ENCODE measurements at regions not wholly inside any gene's neighbourhood (a gene's known extent, or its start where the extent isn't known, plus 50 kb on each side); places are given as distances from the start of the nearest gene placed in this dataset.
A peak's percentile ranks its signal among the peaks of the same experiment; 100 is the strongest.

- no peak for DNase-seq
These were observed 274.5 kb upstream of the NOCT start for GRCh38 chr4:138740816-138741745.

GRCh38 chr4:138736362-138736761 lies 279.2 kb upstream of the NOCT start:
- DNase-seq: no peak

- no peak for DNase-seq
These were observed 280.8 kb upstream of the NOCT start for GRCh38 chr4:138734746-138735145.

GRCh38 chr4:138728566-138728965 lies 287.0 kb upstream of the NOCT start:
- peak; percentile 15 for DNase-seq

GRCh38 chr4:138727731-138728130 lies 287.9 kb upstream of the NOCT start:
- peak; percentile 92 for DNase-seq

GRCh38 chr4:138724530-138724929 lies 291.1 kb upstream of the NOCT start:
- no peak for DNase-seq

GRCh38 chr4:138716559-138717335 lies 298.8 kb upstream of the NOCT start:
- no peak for DNase-seq

GRCh38 chr4:138710297-138710696 lies 305.3 kb upstream of the NOCT start:
- DNase-seq: no peak

GRCh38 chr4:138709859-138710258 lies 305.7 kb upstream of the NOCT start:
- DNase-seq: no peak

- no peak for DNase-seq
These were observed 307.6 kb upstream of the NOCT start for GRCh38 chr4:138707746-138708677.

GRCh38 chr4:138706201-138706600 lies 309.4 kb upstream of the NOCT start:
- DNase-seq: no peak

- peak; percentile 19 for DNase-seq
These were observed 313.3 kb upstream of the NOCT start for GRCh38 chr4:138702190-138702824.

GRCh38 chr4:138698641-138699040 lies 316.9 kb upstream of the NOCT start:
- no peak for DNase-seq

- DNase-seq: no peak
These were observed 317.7 kb upstream of the NOCT start for GRCh38 chr4:138697851-138698250.

- no peak for DNase-seq
These were observed 318.8 kb upstream of the NOCT start for GRCh38 chr4:138696771-138697170.

- DNase-seq: no peak
These were observed 319.5 kb upstream of the NOCT start for GRCh38 chr4:138696058-138696457.

GRCh38 chr4:138693526-138693925 lies 322.1 kb upstream of the NOCT start:
- DNase-seq: no peak

- no peak for DNase-seq
These were observed 323.2 kb upstream of the NOCT start for GRCh38 chr4:138692411-138692810.

GRCh38 chr4:138689593-138689992 lies 326.0 kb upstream of the NOCT start:
- no peak for DNase-seq

- no peak for DNase-seq
These were observed 326.4 kb upstream of the NOCT start for GRCh38 chr4:138689187-138689586.

- DNase-seq: no peak
These were observed 327.0 kb upstream of the NOCT start for GRCh38 chr4:138688408-138689085.

Measured in DMS 273 treated with DMSO at 0.1 percent for 48 hours (cell line).